MM.1S (cell line): ENCODE measurements at regions not wholly inside any gene's neighbourhood (a gene's known extent, or its start where the extent isn't known, plus 50 kb on each side); places are given as distances from the start of the nearest gene placed in this dataset.

ENCODE experiments used
- DNase-seq: peaks from one replicate; pipeline ENCODE4 v3.0.0-alpha.2; 2015
- H2AFZ ChIP-seq: fragments of 300-600 bp; sonication (generic); 2 replicates; pipeline ENCODE4 v1.6.0; 2016; ENCODE audit warnings: antibody characterized with exemption, low read length
- H3F3A ChIP-seq: fragments of 300-600 bp; sonication (generic); 2 replicates; pipeline ENCODE4 v1.6.1; 2016; ENCODE audit warnings: mild to moderate bottlenecking, antibody characterized with exemption, low read length, moderate library complexity, mixed read lengths; ENCODE audit not compliant: insufficient read depth
- H3K27ac ChIP-seq: fragments of 300-600 bp; sonication (generic); 2 replicates; pipeline ENCODE4 v1.5.1; 2016; ENCODE audit warnings: mild to moderate bottlenecking, low read length
- H3K27me3 ChIP-seq: fragments of 300-600 bp; sonication (generic); replicated peaks from 2 replicates; pipeline ENCODE4 v1.6.0; 2016; ENCODE audit warnings: low read length; ENCODE audit not compliant: insufficient read depth
- H3K36me3 ChIP-seq: fragments of 300-600 bp; sonication (generic); replicated peaks from 2 replicates; pipeline ENCODE4 v1.6.1; 2016; ENCODE audit warnings: mild to moderate bottlenecking, low read length, mixed read lengths; ENCODE audit not compliant: insufficient read depth
- H3K4me1 ChIP-seq: fragments of 300-600 bp; sonication (generic); 2 replicates; pipeline ENCODE4 v1.6.1; 2016; ENCODE audit warnings: low read length, mixed read lengths
- H3K4me2 ChIP-seq: fragments of 300-600 bp; sonication (generic); 2 replicates; pipeline ENCODE4 v1.6.0; 2016; ENCODE audit warnings: low read depth, low read length
- H3K4me3 ChIP-seq: fragments of 300-600 bp; sonication (generic); 2 replicates; pipeline ENCODE4 v1.5.1; 2016; ENCODE audit warnings: low read length, mixed read lengths
- H3K79me2 ChIP-seq: fragments of 300-600 bp; sonication (generic); 2 replicates; pipeline ENCODE4 v1.6.1; 2016; ENCODE audit warnings: mixed run types, low read length, mixed read lengths
- H3K9ac ChIP-seq: fragments of 300-600 bp; sonication (generic); 2 replicates; pipeline ENCODE4 v1.6.1; 2016; ENCODE audit warnings: low read length, mixed read lengths
- H3K9me2 ChIP-seq: fragments of 300-600 bp; sonication (generic); replicated peaks from 2 replicates; pipeline ENCODE4 v1.6.1; 2016; ENCODE audit warnings: mild to moderate bottlenecking, low read length, mixed read lengths; ENCODE audit not compliant: insufficient read depth
- H3K9me3 ChIP-seq: fragments of 300-600 bp; sonication (generic); replicated peaks from 2 replicates; pipeline ENCODE4 v1.6.1; 2016; ENCODE audit warnings: mild to moderate bottlenecking, low read length, mixed read lengths; ENCODE audit not compliant: insufficient read depth
- H4K20me1 ChIP-seq: fragments of 300-600 bp; sonication (generic); 2 replicates; pipeline ENCODE4 v1.6.1; 2016; ENCODE audit warnings: mild to moderate bottlenecking, low read length, moderate library complexity, mixed read lengths; ENCODE audit not compliant: insufficient read depth
- CTCF ChIP-seq: fragments of 300-600 bp; sonication (generic); IDR thresholded peaks from 2 replicates; pipeline ENCODE4 v1.5.1; 2016; ENCODE audit warnings: antibody characterized with exemption, low read length, mixed read lengths
- EZH2 ChIP-seq: fragments of 300-600 bp; sonication (generic); optimal IDR thresholded peaks from 2 replicates; pipeline ENCODE3; 2017; ENCODE audit warnings: low read depth, mild to moderate bottlenecking, antibody characterized with exemption, low read length, mixed read lengths
- EZH2phosphoT487 ChIP-seq: fragments of 300-600 bp; sonication (generic); IDR thresholded peaks from 2 replicates; pipeline ENCODE4 v1.6.1; 2018; ENCODE audit warnings: antibody characterized with exemption, low read length

- H2AFZ ChIP-seq, result no peak overlapping the region
- no peak overlapping the region for H3K27ac ChIP-seq
- H3K79me2 ChIP-seq, result no peaks in the 10 kb centered on the region
- DNase-seq, result no peak
- no peaks in the 10 kb centered on the region for H3K4me1 ChIP-seq
- H3K9me3 ChIP-seq, result no peaks in the 10 kb centered on the region
- no peaks in the 10 kb centered on the region for H3K9me2 ChIP-seq
- no peaks in the 10 kb centered on the region for H3K36me3 ChIP-seq
- H3K4me3 ChIP-seq, result no peak overlapping the region
- no peak overlapping the region for H3K9ac ChIP-seq
- TF ChIP-seq EZH2phosphoT487 (no peak), EZH2 (no peak), CTCF (no peak)
- H3K4me2 ChIP-seq, result no peak overlapping the region
- H4K20me1 ChIP-seq, result no peaks in the 10 kb centered on the region
- no peaks in the 10 kb centered on the region for H3K27me3 ChIP-seq
- no peaks in the 10 kb centered on the region for H3F3A ChIP-seq
Measured at GRCh38 chr7:25926451-25926850, 225.5 kb upstream of the NFE2L3 start.

DNA sequence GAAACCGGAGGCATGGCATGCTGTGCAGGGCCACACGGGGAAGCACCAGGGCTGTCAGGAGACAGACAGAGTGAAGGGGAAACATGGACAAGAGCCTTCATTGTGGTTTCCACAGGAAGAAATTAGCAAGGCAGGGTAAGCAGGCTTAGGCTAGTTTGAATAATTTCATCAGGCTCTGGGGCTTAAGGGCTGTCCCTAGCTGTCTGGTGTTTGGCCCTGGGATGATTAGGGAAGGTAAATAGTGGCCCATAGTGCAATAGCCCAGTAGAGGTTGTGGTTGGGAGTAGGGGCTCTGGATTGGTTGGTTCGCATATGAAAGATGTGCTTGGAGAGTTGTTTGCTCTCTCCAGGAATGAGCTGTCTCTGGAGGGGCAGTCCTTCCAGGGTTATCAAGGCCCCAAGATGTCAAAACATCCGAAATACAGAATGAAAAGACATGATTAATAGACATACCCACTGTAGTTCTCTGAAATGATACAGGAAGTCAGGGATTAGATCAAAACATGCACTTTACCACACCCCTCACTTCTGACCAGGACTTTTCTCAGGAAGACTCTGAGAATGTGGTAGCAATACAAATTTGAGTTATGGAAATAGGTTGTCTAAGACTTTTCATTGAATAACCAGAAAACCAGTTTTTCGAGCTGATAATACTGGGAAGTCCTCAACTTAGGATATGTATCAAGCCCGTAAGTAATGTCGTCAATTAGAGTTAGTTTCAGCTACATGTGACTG, 224.9 kb upstream of the NFE2L3 start:
- no peak overlapping the region for H3K4me2 ChIP-seq
- H2AFZ ChIP-seq, result no peak overlapping the region
- no peaks in the 10 kb centered on the region for H3K27me3 ChIP-seq
- no peaks in the 10 kb centered on the region for H4K20me1 ChIP-seq
- H3K36me3 ChIP-seq, result no peaks in the 10 kb centered on the region
- no peaks in the 10 kb centered on the region for H3K9me3 ChIP-seq
- H3K4me3 ChIP-seq, result no peak overlapping the region
- TF ChIP-seq CTCF, result no peak
- TF ChIP-seq EZH2phosphoT487, result no peak
- no peak for TF ChIP-seq EZH2
- H3K27ac ChIP-seq, result no peak overlapping the region
- H3K9ac ChIP-seq, result no peak overlapping the region
- no peaks in the 10 kb centered on the region for H3K4me1 ChIP-seq
- no peaks in the 10 kb centered on the region for H3K9me2 ChIP-seq
- DNase-seq, result no peak
- H3F3A ChIP-seq, result no peaks in the 10 kb centered on the region
- no peaks in the 10 kb centered on the region for H3K79me2 ChIP-seq

GRCh38 chr7:25927626-25927978, 224.4 kb upstream of the NFE2L3 start:
- no peaks in the 10 kb centered on the region for H3K4me1 ChIP-seq
- no peak overlapping the region for H2AFZ ChIP-seq
- no peaks in the 10 kb centered on the region for H3K9me2 ChIP-seq
- TF ChIP-seq CTCF (no peak), EZH2 (no peak), EZH2phosphoT487 (no peak)
- no peak overlapping the region for H3K4me2 ChIP-seq
- H3K27ac ChIP-seq, result no peak overlapping the region
- no peak for DNase-seq
- no peaks in the 10 kb centered on the region for H4K20me1 ChIP-seq
- H3K9ac ChIP-seq, result no peak overlapping the region
- H3K36me3 ChIP-seq, result no peaks in the 10 kb centered on the region
- no peaks in the 10 kb centered on the region for H3K27me3 ChIP-seq
- H3K79me2 ChIP-seq, result no peaks in the 10 kb centered on the region
- no peak overlapping the region for H3K4me3 ChIP-seq
- H3K9me3 ChIP-seq, result no peaks in the 10 kb centered on the region
- H3F3A ChIP-seq, result no peaks in the 10 kb centered on the region
